OCI-LY7 (cell line): ENCODE measurements at regions not wholly inside any gene's neighbourhood (a gene's known extent, or its start where the extent isn't known, plus 50 kb on each side); places are given as distances from the start of the nearest gene placed in this dataset.

Experiments used
- BruUV-seq: library from RNA; stranded (reverse); fragments of 400-500 nt; replicated peaks from 2 replicates; lab custom pipeline; 2021; lab: Mats Ljungman, UMichigan
- CTCF ChIA-PET: fragments of 300-600 bp; sonication (Branson Sonifier 250); formaldehyde crosslinking; loops from one replicate; lab custom pipeline; 2022; ENCODE audit warnings: antibody characterized with exemption; ENCODE audit not compliant: unreplicated experiment; lab: Charles Lee
- POLR2A ChIA-PET: fragments of 300-600 bp; sonication (Branson Sonifier 250); formaldehyde crosslinking; loops from one replicate; lab custom pipeline; 2022; ENCODE audit warnings: antibody characterized with exemption; lab: Charles Lee
- DNase-seq: peaks from one replicate; pipeline ENCODE4 v3.0.0-alpha.2; 2015; ENCODE audit warnings: low spot score
- H2AFZ ChIP-seq: fragments of 200-600 bp; sonication (generic), shearing (Covaris generic); 2 replicates; pipeline ENCODE4 v1.6.1; 2014; ENCODE audit warnings: mild to moderate bottlenecking, antibody characterized with exemption, low read length, moderate library complexity
- H3K27ac ChIP-seq: fragments of 200-600 bp; sonication (generic); 2 replicates; pipeline ENCODE4 v1.5.1; 2014; ENCODE audit warnings: mixed run types, low read depth, mild to moderate bottlenecking, moderate library complexity, low read length, inconsistent platforms; ENCODE audit not compliant: poor library complexity, severe bottlenecking
- H3K36me3 ChIP-seq: fragments of 200-600 bp; sonication (generic); 2 replicates; pipeline ENCODE4 v1.6.1; 2014; ENCODE audit warnings: mild to moderate bottlenecking, antibody characterized with exemption, low read length, moderate library complexity, mixed read lengths; ENCODE audit not compliant: insufficient read depth
- H3K4me1 ChIP-seq: fragments of 200-600 bp; sonication (generic); 2 replicates; pipeline ENCODE4 v1.5.1; 2014; ENCODE audit warnings: mild to moderate bottlenecking, low read length; ENCODE audit not compliant: insufficient read depth, poor library complexity, severe bottlenecking
- H3K4me2 ChIP-seq: fragments of 200-600 bp; sonication (generic); 2 replicates; pipeline ENCODE4 v1.6.1; 2014; ENCODE audit warnings: mild to moderate bottlenecking, low read length
- H3K4me3 ChIP-seq: fragments of 200-600 bp; sonication (generic); 2 replicates; pipeline ENCODE4 v1.5.1; 2014; ENCODE audit warnings: mild to moderate bottlenecking, low read depth, low read length; ENCODE audit not compliant: poor library complexity, severe bottlenecking
- H3K79me2 ChIP-seq: fragments of 200-600 bp; sonication (generic); 2 replicates; pipeline ENCODE4 v1.6.1; 2016; ENCODE audit warnings: low read depth, mild to moderate bottlenecking, low read length, moderate library complexity, mixed read lengths; ENCODE audit not compliant: insufficient read depth
- H3K9me2 ChIP-seq: fragments of 200-600 bp; sonication (generic); 2 replicates; pipeline ENCODE4 v1.6.1; 2016; ENCODE audit warnings: mild to moderate bottlenecking, low read length, mixed read lengths; ENCODE audit not compliant: insufficient read depth
- H3K9me3 ChIP-seq: fragments of 200-600 bp; sonication (generic); 2 replicates; pipeline ENCODE4 v1.6.1; 2014; ENCODE audit warnings: mild to moderate bottlenecking, mixed run types, low read length, mixed read lengths
- H4K20me1 ChIP-seq: fragments of 200-600 bp; sonication (generic); 2 replicates; pipeline ENCODE4 v1.6.1; 2014; ENCODE audit warnings: mild to moderate bottlenecking, antibody characterized with exemption, low read length, moderate library complexity, mixed read lengths; ENCODE audit not compliant: insufficient read depth
- EZH2phosphoT487 ChIP-seq: fragments of 200-600 bp; sonication (generic); IDR thresholded peaks from 2 replicates; pipeline ENCODE4 v1.6.1; 2018; ENCODE audit warnings: low read depth, borderline replicate concordance, mild to moderate bottlenecking, mixed run types, antibody characterized with exemption, low read length, moderate library complexity, mixed read lengths
- intact Hi-C: fragments of 100-400 bp; cut with micrococcal nuclease; formaldehyde crosslinking; loops from one replicate; pipeline ENCODE4 v1.10.0; 2022; ENCODE audit not compliant: unreplicated experiment
- TF ChIP-seq, protein P1 (sequence below): fragments of 200-600 bp; sonication (generic); conservative IDR thresholded peaks from 2 replicates; pipeline ENCODE4 v1.5.1; 2014; ENCODE audit warnings: mild to moderate bottlenecking, antibody characterized with exemption, low read length, moderate library complexity, mixed read lengths

DNA sequence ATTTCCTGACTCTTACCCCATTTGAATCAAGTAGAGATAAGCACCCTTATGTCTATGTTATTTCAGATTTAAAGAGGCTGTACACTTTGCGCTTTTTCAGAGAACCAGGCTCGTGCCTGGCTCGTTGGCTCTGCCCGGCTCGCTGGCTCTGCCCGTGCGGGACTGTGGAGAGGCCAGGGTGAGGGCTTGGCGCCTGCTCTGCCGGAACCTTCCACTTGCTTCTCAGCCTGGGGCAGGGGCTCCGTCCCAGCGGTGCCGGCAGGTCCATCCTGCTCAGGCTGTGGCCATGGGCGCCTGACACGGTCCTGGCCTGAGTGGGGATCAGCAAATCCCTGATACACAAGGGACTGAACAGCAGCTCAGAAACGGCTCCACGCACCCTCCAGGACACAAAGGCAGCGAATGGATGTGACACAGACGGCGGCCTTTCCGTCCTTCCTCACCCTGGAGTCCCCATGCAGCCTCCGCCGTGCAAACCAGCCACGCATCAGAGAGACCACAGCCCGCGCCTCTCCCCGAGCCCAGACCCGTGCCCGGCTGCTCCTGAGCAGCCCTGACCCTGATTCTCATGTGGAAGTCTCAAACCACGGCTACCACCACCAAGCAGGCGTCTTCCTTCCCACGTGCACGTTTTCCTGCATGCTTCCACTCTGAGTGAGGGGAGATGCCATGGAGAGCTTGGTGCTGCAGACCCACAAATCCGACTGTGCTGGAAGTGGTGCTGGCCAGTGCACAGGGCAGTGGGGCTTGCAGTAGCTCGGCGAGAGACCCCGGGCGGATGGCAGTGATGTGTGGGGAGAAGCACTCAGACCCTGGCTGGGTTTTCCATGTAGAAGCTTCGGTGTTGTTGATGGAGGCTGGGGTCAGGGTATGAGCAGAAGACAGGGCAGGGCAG is 233.9 kb downstream of the ERMARD start:
- TF ChIP-seq, protein P1, sequence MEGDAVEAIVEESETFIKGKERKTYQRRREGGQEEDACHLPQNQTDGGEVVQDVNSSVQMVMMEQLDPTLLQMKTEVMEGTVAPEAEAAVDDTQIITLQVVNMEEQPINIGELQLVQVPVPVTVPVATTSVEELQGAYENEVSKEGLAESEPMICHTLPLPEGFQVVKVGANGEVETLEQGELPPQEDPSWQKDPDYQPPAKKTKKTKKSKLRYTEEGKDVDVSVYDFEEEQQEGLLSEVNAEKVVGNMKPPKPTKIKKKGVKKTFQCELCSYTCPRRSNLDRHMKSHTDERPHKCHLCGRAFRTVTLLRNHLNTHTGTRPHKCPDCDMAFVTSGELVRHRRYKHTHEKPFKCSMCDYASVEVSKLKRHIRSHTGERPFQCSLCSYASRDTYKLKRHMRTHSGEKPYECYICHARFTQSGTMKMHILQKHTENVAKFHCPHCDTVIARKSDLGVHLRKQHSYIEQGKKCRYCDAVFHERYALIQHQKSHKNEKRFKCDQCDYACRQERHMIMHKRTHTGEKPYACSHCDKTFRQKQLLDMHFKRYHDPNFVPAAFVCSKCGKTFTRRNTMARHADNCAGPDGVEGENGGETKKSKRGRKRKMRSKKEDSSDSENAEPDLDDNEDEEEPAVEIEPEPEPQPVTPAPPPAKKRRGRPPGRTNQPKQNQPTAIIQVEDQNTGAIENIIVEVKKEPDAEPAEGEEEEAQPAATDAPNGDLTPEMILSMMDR: no peak
- no peak for TF ChIP-seq EZH2phosphoT487
- no peak overlapping the region for H3K27ac ChIP-seq
- no peak for DNase-seq

DNA sequence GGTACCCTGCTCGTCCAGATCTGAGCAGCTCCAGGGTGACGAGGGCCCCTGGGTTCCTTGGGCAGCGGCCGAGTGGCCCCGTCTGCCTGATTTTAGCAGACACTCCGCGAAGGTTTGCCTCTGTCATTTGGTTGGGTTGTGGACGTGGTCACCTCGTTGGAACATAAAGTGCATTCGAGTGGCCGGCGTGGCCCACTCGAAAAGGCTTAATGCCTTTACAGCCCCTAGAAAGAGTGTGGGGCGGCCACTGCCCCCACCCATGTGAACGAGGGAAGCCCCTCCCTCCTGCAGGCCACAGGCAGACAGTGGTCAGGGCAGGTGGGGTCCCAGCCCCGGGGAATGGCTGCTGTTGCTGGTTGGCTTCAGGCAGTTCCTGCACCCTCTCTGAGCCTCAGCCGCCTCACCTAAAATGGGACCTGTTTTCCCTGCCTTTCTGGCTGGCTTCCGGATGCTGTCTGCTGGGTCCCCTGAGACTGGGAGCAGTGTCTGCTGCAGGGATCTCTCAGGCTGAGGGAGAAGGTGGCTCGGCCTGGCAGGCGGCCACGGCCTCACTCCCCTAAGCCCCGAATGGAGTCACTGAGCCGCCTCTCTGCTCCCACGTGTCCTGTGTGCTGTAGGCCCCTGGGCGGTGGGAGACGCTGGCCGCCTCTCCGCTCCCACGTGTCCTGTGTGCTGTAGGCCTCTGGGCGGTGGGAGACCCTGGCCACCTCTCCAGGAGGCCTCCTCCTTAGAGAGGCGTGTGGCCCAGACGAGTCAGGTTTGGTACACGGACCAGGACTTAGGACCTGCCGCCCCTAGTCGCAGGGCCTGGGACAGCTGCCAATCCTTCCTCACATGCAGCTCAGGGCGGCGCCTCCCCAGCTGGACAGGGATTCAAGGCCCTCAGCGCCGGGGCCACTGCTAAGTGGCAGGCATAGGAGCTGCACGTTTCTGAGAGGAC is 233.0 kb downstream of the ERMARD start:
- POLR2A ChIA-PET: interaction anchor here (0.6 kb wide), 1 partner anchor 224 kb away, joined by 3 read pairs; no protein-coding TSS in a partner anchor

More for the DNA sequence above, 233.9 kb downstream of the ERMARD start:
- ChIA-PET CTCF (no interaction called here), POLR2A (interaction anchor here (0.6 kb wide), 1 partner anchor 224 kb away, joined by 3 read pairs; no protein-coding TSS in a partner anchor)
- Histone ChIP-seq H3K4me3 (no peak overlapping the region), H2AFZ (no peak overlapping the region), H3K79me2 (no peaks in the 10 kb centered on the region), H3K4me2 (no peak overlapping the region), H3K36me3 (no peaks in the 10 kb centered on the region), H3K4me1 (peaks cover 14% of the 10 kb centered on the region), H3K9me3 (no peaks in the 10 kb centered on the region), H4K20me1 (no peaks in the 10 kb centered on the region), H3K9me2 (no peaks in the 10 kb centered on the region)
- intact Hi-C loops: no loop called here
- BruUV-seq: no TSS peak

More for the DNA sequence above, 233.0 kb downstream of the ERMARD start:
- Histone ChIP-seq H3K9me3 (no peaks in the 10 kb centered on the region), H3K27ac (no peak overlapping the region), H3K36me3 (no peaks in the 10 kb centered on the region), H4K20me1 (no peaks in the 10 kb centered on the region), H3K4me1 (peaks cover 5% of the 10 kb centered on the region), H3K4me3 (no peak overlapping the region), H2AFZ (no peak overlapping the region), H3K79me2 (no peaks in the 10 kb centered on the region), H3K4me2 (no peak overlapping the region), H3K9me2 (no peaks in the 10 kb centered on the region)
- no peak for DNase-seq
- BruUV-seq: no TSS peak
- intact Hi-C loops: no loop called here
- TF ChIP-seq, protein P1: no peak
- CTCF ChIA-PET: no interaction called here
